SK-N-SH treated with all-trans-retinoic acid at 6 μM for 48 hours (cell line): ENCODE measurements at regions not wholly inside any gene's neighbourhood (a gene's known extent, or its start where the extent isn't known, plus 50 kb on each side); places are given as distances from the start of the nearest gene placed in this dataset.

Experiments
- BACH2 ChIP-seq: fragments of 250-450 bp; sonication (Bioruptor Pico); IDR thresholded peaks from 2 replicates; pipeline ENCODE4 v1.9.0; 2021; ENCODE audit warnings: mild to moderate bottlenecking, borderline replicate concordance
- CREB5 ChIP-seq: fragments of 250-450 bp; sonication (Bioruptor Pico); IDR thresholded peaks from 2 replicates; pipeline ENCODE4 v1.5.1; 2020; ENCODE audit warnings: low read depth, mild to moderate bottlenecking, moderate library complexity
- CSDC2 ChIP-seq: fragments of 250-450 bp; sonication (Bioruptor Pico); IDR thresholded peaks from 2 replicates; pipeline ENCODE4 v1.5.0; 2020; ENCODE audit warnings: mild to moderate bottlenecking, moderate library complexity
- ESRRG ChIP-seq: fragments of 250-450 bp; sonication (Bioruptor Pico); IDR thresholded peaks from 2 replicates; pipeline ENCODE4 v1.6.1; 2021; ENCODE audit warnings: mild to moderate bottlenecking
- ISL1 ChIP-seq: fragments of 250-450 bp; sonication (Bioruptor Pico); IDR thresholded peaks from 2 replicates; pipeline ENCODE4 v2.1.2; 2022; ENCODE audit warnings: mild to moderate bottlenecking, moderate library complexity
- PATZ1 ChIP-seq: fragments of 250-450 bp; sonication (Bioruptor Pico); IDR thresholded peaks from 2 replicates; pipeline ENCODE4 v1.8.0; 2020; ENCODE audit warnings: mild to moderate bottlenecking, moderate library complexity, borderline replicate concordance
- POU6F1 ChIP-seq: fragments of 250-450 bp; sonication (Bioruptor Pico); IDR thresholded peaks from 2 replicates; pipeline ENCODE4 v1.8.0; 2021; ENCODE audit warnings: low read depth, mild to moderate bottlenecking, moderate library complexity, borderline replicate concordance
- TCF4 ChIP-seq: fragments of 250-450 bp; sonication (Bioruptor Pico); IDR thresholded peaks from 2 replicates; pipeline ENCODE4 v1.8.0; 2021; ENCODE audit warnings: mild to moderate bottlenecking, moderate library complexity, borderline replicate concordance
- ZFP3 ChIP-seq: fragments of 250-450 bp; sonication (Bioruptor Pico); IDR thresholded peaks from 2 replicates; pipeline ENCODE4 v1.5.0; 2020; ENCODE audit warnings: mild to moderate bottlenecking, moderate library complexity
- ZFP30 ChIP-seq: fragments of 450-650 bp; formaldehyde crosslinking; IDR thresholded peaks from 2 replicates; pipeline ENCODE4 v1.5.0; 2022; ENCODE audit warnings: mild to moderate bottlenecking, moderate library complexity

- TF ChIP-seq POU6F1 (no peak), ZFP30 (CRISPR knock-in tag) (no peak), CSDC2 (CRISPR knock-in tag) (no peak), CREB5 (CRISPR knock-in tag) (no peak), PATZ1 (no peak), ISL1 (CRISPR knock-in tag) (no peak), BACH2 (CRISPR knock-in tag) (no peak), ESRRG (no peak), ZFP3 (CRISPR knock-in tag) (no peak), TCF4 (no peak)
Measured at GRCh38 chr11:33553486-33553885, 147.1 kb downstream of the C11orf91 start.
